GM12892 (cell line): ENCODE measurements at regions not wholly inside any gene's neighbourhood (a gene's known extent, or its start where the extent isn't known, plus 50 kb on each side); places are given as distances from the start of the nearest gene placed in this dataset.

Experiments
- POLR2A ChIP-seq: IDR thresholded peaks from 2 replicates; pipeline ENCODE4 v1.6.1; 2011; ENCODE audit warnings: low read depth, low read length, control low read depth
- TAF1 ChIP-seq: IDR thresholded peaks from 2 replicates; pipeline ENCODE4 v1.6.1; 2011; ENCODE audit warnings: low read depth, mild to moderate bottlenecking, control low read depth, low read length, borderline replicate concordance

- no peak for TF ChIP-seq POLR2A
- no peak for TF ChIP-seq TAF1
These were observed 322.2 kb upstream of the HS6ST1 start for GRCh38 chr2:128640845-128641360.
